IPS-18c (cell line): ENCODE measurements at regions not wholly inside any gene's neighbourhood (a gene's known extent, or its start where the extent isn't known, plus 50 kb on each side); places are given as distances from the start of the nearest gene placed in this dataset.

Experiments used
- H3K4me3 ChIP-seq: 2 replicates; pipeline ENCODE4 v1.7.0; 2013; ENCODE audit warnings: low read depth, mild to moderate bottlenecking, low read length, moderate library complexity; ENCODE audit not compliant: insufficient read depth
- H3K9me3 ChIP-seq: one replicate; pipeline ENCODE4 v1.6.1; 2013; ENCODE audit warnings: mild to moderate bottlenecking, low read length, moderate library complexity; ENCODE audit not compliant: control insufficient read depth, insufficient read depth

GRCh38 chr2:106686814-106687213 is 199.2 kb downstream of the ST6GAL2 start:
- Histone ChIP-seq H3K9me3 (peaks cover 2% of the 10 kb centered on the region), H3K4me3 (no peak overlapping the region)

GRCh38 chr2:106694964-106695470 is 190.9 kb downstream of the ST6GAL2 start:
- Histone ChIP-seq H3K4me3 (no peak overlapping the region), H3K9me3 (no peaks in the 10 kb centered on the region)

GRCh38 chr2:106695919-106696318 is 190.0 kb downstream of the ST6GAL2 start:
- H3K4me3 ChIP-seq = no peak overlapping the region
- H3K9me3 ChIP-seq = no peaks in the 10 kb centered on the region

- Histone ChIP-seq H3K4me3 (no peak overlapping the region), H3K9me3 (no peaks in the 10 kb centered on the region)
These were observed 185.4 kb downstream of the ST6GAL2 start for GRCh38 chr2:106700616-106701015.

GRCh38 chr2:106701203-106702022 is 184.6 kb downstream of the ST6GAL2 start:
- Histone ChIP-seq H3K9me3 (no peaks in the 10 kb centered on the region), H3K4me3 (no peak overlapping the region)

- H3K4me3 ChIP-seq = no peak overlapping the region
- H3K9me3 ChIP-seq = no peaks in the 10 kb centered on the region
These were observed 182.8 kb downstream of the ST6GAL2 start for GRCh38 chr2:106703161-106703560.

- Histone ChIP-seq H3K9me3 (no peaks in the 10 kb centered on the region), H3K4me3 (no peak overlapping the region)
These were observed 181.2 kb downstream of the ST6GAL2 start for GRCh38 chr2:106704798-106705197.

- Histone ChIP-seq H3K9me3 (no peaks in the 10 kb centered on the region), H3K4me3 (no peak overlapping the region)
These were observed 180.1 kb downstream of the ST6GAL2 start for GRCh38 chr2:106705877-106706276.

- Histone ChIP-seq H3K4me3 (no peak overlapping the region), H3K9me3 (no peaks in the 10 kb centered on the region)
These were observed 179.7 kb downstream of the ST6GAL2 start for GRCh38 chr2:106706283-106706682.

GRCh38 chr2:106708209-106708608 is 177.8 kb downstream of the ST6GAL2 start:
- H3K9me3 ChIP-seq = peaks cover 2% of the 10 kb centered on the region
- H3K4me3 ChIP-seq = no peak overlapping the region

GRCh38 chr2:106709229-106709628 is 176.7 kb downstream of the ST6GAL2 start:
- Histone ChIP-seq H3K4me3 (no peak overlapping the region), H3K9me3 (peaks cover 2% of the 10 kb centered on the region)

GRCh38 chr2:106719222-106719621 is 166.7 kb downstream of the ST6GAL2 start:
- Histone ChIP-seq H3K4me3 (no peak overlapping the region), H3K9me3 (no peaks in the 10 kb centered on the region)

GRCh38 chr2:106720026-106720425 is 165.9 kb downstream of the ST6GAL2 start:
- no peaks in the 10 kb centered on the region for H3K9me3 ChIP-seq
- no peak overlapping the region for H3K4me3 ChIP-seq

- no peak overlapping the region for H3K4me3 ChIP-seq
- H3K9me3 ChIP-seq = no peaks in the 10 kb centered on the region
These were observed 161.6 kb downstream of the ST6GAL2 start for GRCh38 chr2:106724301-106724794.

- H3K4me3 ChIP-seq = no peak overlapping the region
- H3K9me3 ChIP-seq = peaks cover 2% of the 10 kb centered on the region
These were observed 151.8 kb downstream of the ST6GAL2 start for GRCh38 chr2:106734165-106734564.

- H3K4me3 ChIP-seq = no peak overlapping the region
- H3K9me3 ChIP-seq = peaks cover 2% of the 10 kb centered on the region
These were observed 150.2 kb downstream of the ST6GAL2 start for GRCh38 chr2:106735807-106736206.

- H3K4me3 ChIP-seq = no peak overlapping the region
- peaks cover 2% of the 10 kb centered on the region for H3K9me3 ChIP-seq
These were observed 149.7 kb downstream of the ST6GAL2 start for GRCh38 chr2:106736221-106736620.

GRCh38 chr2:106745468-106745867 is 140.5 kb downstream of the ST6GAL2 start:
- Histone ChIP-seq H3K9me3 (no peaks in the 10 kb centered on the region), H3K4me3 (no peak overlapping the region)
